ENCODE measurements at regions not wholly inside any gene's neighbourhood (a gene's known extent, or its start where the extent isn't known, plus 50 kb on each side); places are given as distances from the start of the nearest gene placed in this dataset.

- H3K9me3 Mint-ChIP-seq, result peaks cover 6% of the 10 kb centered on the region
- ATAC-seq (replicated peaks; ENCODE audit: extremely low read depth, poor library complexity, severe bottlenecking) (no peak), DNase-seq (ENCODE audit: low spot score in 2 of 2) (no peak)
- no peak overlapping the region for H3K27ac Mint-ChIP-seq (ENCODE audit: low read depth)
- no peak overlapping the region for H3K4me3 Mint-ChIP-seq
- peaks cover 1% of the 10 kb centered on the region for H3K36me3 Mint-ChIP-seq (ENCODE audit: insufficient read depth)
- H3K4me1 Mint-ChIP-seq, result no peaks in the 10 kb centered on the region
- H3K27me3 Mint-ChIP-seq, result no peaks in the 10 kb centered on the region
These were observed 1278.4 kb upstream of the PIK3C3 start for GRCh38 chr18:40676668-40677067.

DNA sequence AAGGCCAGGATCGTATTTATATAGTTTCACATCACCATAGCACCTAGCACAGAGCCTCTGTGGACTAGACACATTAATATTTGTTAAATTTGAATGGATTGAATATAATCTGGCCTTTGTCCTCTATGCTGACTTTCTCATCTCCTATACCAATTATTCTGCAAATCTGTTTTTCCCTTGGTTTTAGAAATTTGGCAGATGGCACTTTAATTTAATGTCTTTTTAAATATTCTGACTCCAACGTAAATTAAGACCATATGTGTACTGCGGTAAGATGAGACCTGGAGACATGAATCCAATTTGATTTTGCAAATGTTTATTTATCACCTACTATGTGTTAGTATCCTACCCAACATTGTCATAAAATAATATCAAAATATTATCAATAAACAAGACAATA, 1281.9 kb upstream of the PIK3C3 start:
- DNase-seq (ENCODE audit: low spot score in 2 of 2) (no peak), ATAC-seq (replicated peaks; ENCODE audit: extremely low read depth, poor library complexity, severe bottlenecking) (no peak)
- Mint-ChIP-seq H3K4me1 (no peaks in the 10 kb centered on the region), H3K27ac (ENCODE audit: low read depth) (no peak overlapping the region), H3K9me3 (peaks cover 12% of the 10 kb centered on the region), H3K4me3 (no peak overlapping the region), H3K27me3 (no peaks in the 10 kb centered on the region), H3K36me3 (ENCODE audit: insufficient read depth) (peaks cover 1% of the 10 kb centered on the region)

DNA sequence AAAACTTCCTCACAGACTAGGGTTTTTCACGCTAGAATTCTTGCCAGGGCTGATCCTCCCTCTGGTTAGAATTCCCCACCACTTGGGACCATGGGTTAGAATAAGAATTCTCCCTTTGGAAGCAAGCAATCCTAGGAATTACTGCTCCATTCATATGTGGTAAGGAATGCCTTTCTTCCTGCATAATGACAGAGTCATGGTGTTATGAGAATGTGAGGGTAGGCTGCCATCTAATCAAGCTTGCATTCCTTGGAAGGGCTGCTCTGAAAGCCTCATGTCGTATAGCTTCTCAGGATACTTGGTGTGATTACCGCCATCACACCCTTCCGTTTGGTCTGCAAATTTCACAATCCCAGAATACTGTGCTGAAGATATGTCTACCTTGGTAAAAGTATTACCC, 1282.4 kb upstream of the PIK3C3 start:
- Mint-ChIP-seq H3K36me3 (ENCODE audit: insufficient read depth) (peaks cover 1% of the 10 kb centered on the region), H3K27me3 (no peaks in the 10 kb centered on the region), H3K9me3 (peaks cover 15% of the 10 kb centered on the region), H3K4me1 (no peaks in the 10 kb centered on the region), H3K27ac (ENCODE audit: low read depth) (no peak overlapping the region), H3K4me3 (no peak overlapping the region)
- DNase-seq (ENCODE audit: low spot score in 2 of 2), result no peak
- no peak for ATAC-seq (replicated peaks; ENCODE audit: extremely low read depth, poor library complexity, severe bottlenecking)

- H3K4me1 Mint-ChIP-seq, result no peaks in the 10 kb centered on the region
- H3K9me3 Mint-ChIP-seq, result peaks cover 17% of the 10 kb centered on the region
These were observed 1284.2 kb upstream of the PIK3C3 start for GRCh38 chr18:40670668-40671375.

DNA sequence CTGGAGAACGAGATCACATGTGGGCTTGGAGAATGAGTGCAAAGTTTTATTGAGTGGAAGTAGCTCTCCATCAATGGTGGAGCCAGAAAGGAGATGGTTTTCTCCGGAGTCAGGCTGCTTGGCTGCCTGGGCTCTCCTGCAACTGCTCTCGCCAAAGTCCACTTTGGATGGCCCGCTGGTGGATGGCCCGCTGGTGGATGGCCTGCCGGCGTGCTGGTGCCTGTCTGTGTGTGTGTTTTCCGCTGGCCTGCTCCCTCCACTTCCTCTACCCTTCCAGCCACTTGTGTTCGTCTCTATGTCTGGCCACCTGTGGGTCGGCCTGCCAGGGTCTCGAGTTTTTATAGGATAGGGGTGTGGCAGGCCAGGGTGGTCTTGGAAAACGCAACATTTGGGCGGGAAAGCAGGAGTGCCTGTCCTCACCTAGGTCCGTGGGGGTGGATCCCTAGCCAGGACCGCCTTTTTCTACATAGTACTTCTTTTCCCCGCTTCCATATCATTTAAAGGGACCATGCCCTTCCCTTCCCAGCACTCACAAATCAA, 1292.1 kb upstream of the PIK3C3 start:
- no peak for ATAC-seq (replicated peaks; ENCODE audit: extremely low read depth, poor library complexity, severe bottlenecking)
- no peak overlapping the region for H3K27ac Mint-ChIP-seq (ENCODE audit: low read depth)

More at GRCh38 chr18:40670668-40671375, 1284.2 kb upstream of the PIK3C3 start:
- no peak overlapping the region for H3K27ac Mint-ChIP-seq (ENCODE audit: low read depth)
- H3K4me3 Mint-ChIP-seq, result no peak overlapping the region
- H3K36me3 Mint-ChIP-seq (ENCODE audit: insufficient read depth), result peaks cover 1% of the 10 kb centered on the region
- no peaks in the 10 kb centered on the region for H3K27me3 Mint-ChIP-seq
- ATAC-seq (replicated peaks; ENCODE audit: extremely low read depth, poor library complexity, severe bottlenecking), result no peak
- no peak for DNase-seq (ENCODE audit: low spot score in 2 of 2)

GRCh38 chr18:40653682-40654081, 1301.4 kb upstream of the PIK3C3 start:
- no peaks in the 10 kb centered on the region for H3K4me1 Mint-ChIP-seq
- DNase-seq (ENCODE audit: low spot score in 2 of 2), result no peak
- H3K36me3 Mint-ChIP-seq (ENCODE audit: insufficient read depth), result no peaks in the 10 kb centered on the region
- H3K27me3 Mint-ChIP-seq, result no peaks in the 10 kb centered on the region
- peaks cover 44% of the 10 kb centered on the region for H3K9me3 Mint-ChIP-seq
- H3K4me3 Mint-ChIP-seq, result no peak overlapping the region
- no peak for ATAC-seq (replicated peaks; ENCODE audit: extremely low read depth, poor library complexity, severe bottlenecking)
- H3K27ac Mint-ChIP-seq (ENCODE audit: low read depth), result no peak overlapping the region

More for the DNA sequence above, 1292.1 kb upstream of the PIK3C3 start:
- DNase-seq (ENCODE audit: low spot score in 2 of 2), result no peak
- Mint-ChIP-seq H3K27me3 (no peaks in the 10 kb centered on the region), H3K4me3 (no peak overlapping the region), H3K36me3 (ENCODE audit: insufficient read depth) (no peaks in the 10 kb centered on the region), H3K9me3 (peaks cover 11% of the 10 kb centered on the region), H3K4me1 (no peaks in the 10 kb centered on the region)

GRCh38 chr18:40652321-40652720, 1302.7 kb upstream of the PIK3C3 start:
- Mint-ChIP-seq H3K27ac (ENCODE audit: low read depth) (no peak overlapping the region), H3K27me3 (no peaks in the 10 kb centered on the region), H3K36me3 (ENCODE audit: insufficient read depth) (no peaks in the 10 kb centered on the region), H3K4me3 (no peak overlapping the region), H3K9me3 (peaks cover 44% of the 10 kb centered on the region), H3K4me1 (no peaks in the 10 kb centered on the region)
- DNase-seq (ENCODE audit: low spot score in 2 of 2), result no peak
- no peak for ATAC-seq (replicated peaks; ENCODE audit: extremely low read depth, poor library complexity, severe bottlenecking)

GRCh38 chr18:40651163-40651562, 1303.9 kb upstream of the PIK3C3 start:
- H3K27ac Mint-ChIP-seq (ENCODE audit: low read depth), result no peak overlapping the region
- H3K4me3 Mint-ChIP-seq, result no peak overlapping the region
- ATAC-seq (replicated peaks; ENCODE audit: extremely low read depth, poor library complexity, severe bottlenecking) (no peak), DNase-seq (ENCODE audit: low spot score in 2 of 2) (no peak)
- no peaks in the 10 kb centered on the region for H3K36me3 Mint-ChIP-seq (ENCODE audit: insufficient read depth)
- H3K4me1 Mint-ChIP-seq, result no peaks in the 10 kb centered on the region
- no peaks in the 10 kb centered on the region for H3K27me3 Mint-ChIP-seq
- H3K9me3 Mint-ChIP-seq, result peaks cover 44% of the 10 kb centered on the region

GRCh38 chr18:40642692-40643229, 1312.3 kb upstream of the PIK3C3 start:
- peaks cover 20% of the 10 kb centered on the region for H3K9me3 Mint-ChIP-seq
- H3K27me3 Mint-ChIP-seq, result no peaks in the 10 kb centered on the region
- DNase-seq (ENCODE audit: low spot score in 2 of 2), result no peak
- no peaks in the 10 kb centered on the region for H3K36me3 Mint-ChIP-seq (ENCODE audit: insufficient read depth)
- ATAC-seq (replicated peaks; ENCODE audit: extremely low read depth, poor library complexity, severe bottlenecking), result no peak
- no peaks in the 10 kb centered on the region for H3K4me1 Mint-ChIP-seq
- no peak overlapping the region for H3K4me3 Mint-ChIP-seq
- no peak overlapping the region for H3K27ac Mint-ChIP-seq (ENCODE audit: low read depth)

DNA sequence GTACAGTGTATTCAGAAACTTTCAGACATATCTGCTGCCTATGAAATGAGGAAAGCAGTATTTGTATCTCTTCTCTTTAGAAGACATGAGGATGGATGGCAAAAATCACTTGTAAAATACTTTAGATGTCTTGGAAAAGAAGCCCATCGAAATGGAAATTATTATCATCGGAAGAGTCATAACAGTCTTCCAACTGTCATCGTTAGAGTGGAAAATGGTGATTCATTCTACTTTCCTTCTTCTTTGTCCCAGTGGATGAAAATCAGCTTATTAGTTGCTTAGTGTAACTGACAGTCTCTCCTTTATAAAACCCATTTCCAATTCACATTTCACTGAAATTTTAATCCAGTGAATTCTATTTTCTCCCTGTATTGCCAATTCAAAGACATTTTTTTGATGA, 1323.7 kb upstream of the PIK3C3 start:
- Mint-ChIP-seq H3K27me3 (no peaks in the 10 kb centered on the region), H3K27ac (ENCODE audit: low read depth) (no peak overlapping the region), H3K4me1 (no peaks in the 10 kb centered on the region), H3K36me3 (ENCODE audit: insufficient read depth) (peaks cover 3% of the 10 kb centered on the region), H3K4me3 (no peak overlapping the region), H3K9me3 (peaks cover 15% of the 10 kb centered on the region)
- ATAC-seq (replicated peaks; ENCODE audit: extremely low read depth, poor library complexity, severe bottlenecking) (no peak), DNase-seq (ENCODE audit: low spot score in 2 of 2) (no peak)

GRCh38 chr18:40630496-40630895, 1324.5 kb upstream of the PIK3C3 start:
- DNase-seq (ENCODE audit: low spot score in 2 of 2), result no peak
- Mint-ChIP-seq H3K27me3 (no peaks in the 10 kb centered on the region), H3K9me3 (peaks cover 15% of the 10 kb centered on the region), H3K4me3 (no peak overlapping the region), H3K27ac (ENCODE audit: low read depth) (no peak overlapping the region), H3K36me3 (ENCODE audit: insufficient read depth) (peaks cover 3% of the 10 kb centered on the region), H3K4me1 (no peaks in the 10 kb centered on the region)
- ATAC-seq (replicated peaks; ENCODE audit: extremely low read depth, poor library complexity, severe bottlenecking), result no peak

DNA sequence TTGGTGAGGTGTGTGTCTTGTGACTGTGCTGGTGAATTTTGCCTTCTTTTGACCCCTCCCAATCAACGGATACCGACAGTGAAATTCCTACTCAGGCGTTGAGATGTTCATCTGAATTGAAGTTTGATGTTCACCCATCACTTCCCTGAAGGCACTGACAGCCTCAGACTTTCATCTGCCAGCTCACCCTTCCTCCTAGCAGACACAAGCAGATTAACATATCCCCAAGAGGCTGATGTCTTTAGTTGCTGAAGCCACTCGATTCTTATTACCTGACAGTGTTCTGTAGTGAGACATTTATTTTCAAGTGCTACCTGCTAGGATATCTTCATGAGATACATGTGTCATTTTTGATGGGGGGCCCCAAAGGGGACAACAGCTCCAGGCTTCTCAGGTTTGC, 1330.1 kb upstream of the PIK3C3 start:
- no peak overlapping the region for H3K27ac Mint-ChIP-seq (ENCODE audit: low read depth)
- DNase-seq (ENCODE audit: low spot score in 2 of 2) (no peak), ATAC-seq (replicated peaks; ENCODE audit: extremely low read depth, poor library complexity, severe bottlenecking) (no peak)
- H3K4me1 Mint-ChIP-seq, result no peaks in the 10 kb centered on the region
- H3K27me3 Mint-ChIP-seq, result no peaks in the 10 kb centered on the region
- no peaks in the 10 kb centered on the region for H3K36me3 Mint-ChIP-seq (ENCODE audit: insufficient read depth)
- H3K4me3 Mint-ChIP-seq, result no peak overlapping the region
- H3K9me3 Mint-ChIP-seq, result peaks cover 10% of the 10 kb centered on the region

- ATAC-seq (replicated peaks; ENCODE audit: extremely low read depth, poor library complexity, severe bottlenecking), result no peak
- H3K4me3 Mint-ChIP-seq, result no peak overlapping the region
- no peaks in the 10 kb centered on the region for H3K27me3 Mint-ChIP-seq
- peaks cover 31% of the 10 kb centered on the region for H3K9me3 Mint-ChIP-seq
- no peaks in the 10 kb centered on the region for H3K36me3 Mint-ChIP-seq (ENCODE audit: insufficient read depth)
- no peak overlapping the region for H3K27ac Mint-ChIP-seq (ENCODE audit: low read depth)
- no peak for DNase-seq (ENCODE audit: low spot score in 2 of 2)
- no peaks in the 10 kb centered on the region for H3K4me1 Mint-ChIP-seq
These were observed 1341.3 kb upstream of the PIK3C3 start for GRCh38 chr18:40613721-40614120.

Data from central memory CD8-positive, alpha-beta T cell (primary cell).